ENCODE measurements at regions not wholly inside any gene's neighbourhood (a gene's known extent, or its start where the extent isn't known, plus 50 kb on each side); places are given as distances from the start of the nearest gene placed in this dataset.

DNA sequence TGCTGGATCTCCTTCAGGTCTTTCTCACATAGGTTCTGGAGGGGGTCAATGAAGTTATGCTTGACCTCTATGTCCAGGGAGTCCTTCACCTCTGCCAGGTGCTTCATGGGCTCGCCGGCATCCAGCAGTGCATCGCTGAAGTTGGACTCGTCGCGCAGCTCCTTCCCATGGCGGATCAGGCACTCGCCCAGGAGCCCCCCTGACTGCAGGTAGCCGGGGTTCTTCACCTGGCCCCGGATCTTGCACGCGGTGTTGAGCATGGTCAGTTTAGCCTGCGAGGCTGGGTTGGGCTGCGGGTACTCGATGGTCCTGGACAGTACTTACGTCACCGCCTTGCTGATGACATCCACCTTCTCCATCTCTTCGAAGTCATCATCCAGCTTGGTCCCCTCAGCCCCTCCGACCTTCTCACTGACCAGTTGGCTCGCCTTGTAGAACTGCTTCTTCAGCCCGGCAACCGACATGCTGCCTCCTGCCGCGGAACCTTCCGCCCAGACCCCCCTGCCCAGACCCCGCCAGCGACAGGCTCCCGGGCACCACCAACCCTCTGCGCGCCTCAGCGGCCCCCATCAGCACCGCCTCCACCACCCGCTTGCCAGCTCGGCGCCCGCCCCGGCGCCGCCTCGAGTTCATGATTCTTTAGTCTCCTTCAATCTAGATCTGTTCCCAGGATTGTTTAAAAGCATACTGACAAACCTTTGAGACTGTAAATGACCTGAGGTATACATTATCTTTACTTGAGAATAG lies 99.8 kb downstream of the KPNA2 start:
- ATAC-seq (ENCODE audit: poor library complexity): no peak
- CTCF ChIA-PET: no interaction called here
- POLR2A ChIA-PET: no interaction called here

DNA sequence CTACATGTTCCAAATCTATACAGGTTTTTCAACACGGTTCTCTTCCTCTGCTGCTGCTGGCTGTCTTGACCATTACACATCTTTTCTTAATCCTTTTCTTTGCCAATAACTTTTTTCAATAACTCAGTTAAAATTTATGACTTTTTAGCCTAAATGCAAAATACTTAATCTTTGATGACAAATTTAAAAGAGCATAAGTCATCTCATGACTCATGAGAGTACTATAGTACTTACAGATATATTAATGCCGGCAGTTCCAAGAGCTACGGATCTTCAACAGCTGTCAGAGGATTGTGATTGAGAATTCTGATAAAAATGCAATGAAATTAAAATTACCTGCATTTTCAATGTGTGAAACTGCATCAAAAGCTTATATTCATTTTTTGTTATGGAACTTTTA lies 105.5 kb downstream of the KPNA2 start:
- Mint-ChIP-seq H3K9me3 (no peaks in the 10 kb centered on the region), H3K27ac (no peak overlapping the region), H3K4me3 (no peak overlapping the region), H3K36me3 (ENCODE audit: low read depth) (peaks cover 2% of the 10 kb centered on the region), H3K4me1 (ENCODE audit: low read depth) (peaks cover 1% of the 10 kb centered on the region), H3K27me3 (no peaks in the 10 kb centered on the region)
- POLR2A ChIA-PET: no interaction called here
- intact Hi-C loops (cut with DNase I, micrococcal nuclease): no loop called here
- no peaks in the 10 kb centered on the region for H3K9me3 ChIP-seq (ENCODE audit: control insufficient read depth in 1 of 2, insufficient read depth in 1 of 2, low read length in 2 of 2)
- H3K27ac ChIP-seq (ENCODE audit: low read depth in 1 of 2, low read length in 2 of 2): no peak overlapping the region
- CTCF ChIA-PET: no interaction called here
- H3K36me3 ChIP-seq (ENCODE audit: insufficient read depth, low read length): no peaks in the 10 kb centered on the region
- no peak for DNase-seq
- no peak for ATAC-seq (ENCODE audit: poor library complexity)
- H3K27me3 ChIP-seq (ENCODE audit: control insufficient read depth in 1 of 2, insufficient read depth in 2 of 2, low read length in 2 of 2): no peaks in the 10 kb centered on the region
- no peaks in the 10 kb centered on the region for H3K4me1 ChIP-seq (ENCODE audit: insufficient read depth, low read length)
- no peak overlapping the region for H3K4me3 ChIP-seq (ENCODE audit: low read length)
- TF ChIP-seq, protein P1, sequence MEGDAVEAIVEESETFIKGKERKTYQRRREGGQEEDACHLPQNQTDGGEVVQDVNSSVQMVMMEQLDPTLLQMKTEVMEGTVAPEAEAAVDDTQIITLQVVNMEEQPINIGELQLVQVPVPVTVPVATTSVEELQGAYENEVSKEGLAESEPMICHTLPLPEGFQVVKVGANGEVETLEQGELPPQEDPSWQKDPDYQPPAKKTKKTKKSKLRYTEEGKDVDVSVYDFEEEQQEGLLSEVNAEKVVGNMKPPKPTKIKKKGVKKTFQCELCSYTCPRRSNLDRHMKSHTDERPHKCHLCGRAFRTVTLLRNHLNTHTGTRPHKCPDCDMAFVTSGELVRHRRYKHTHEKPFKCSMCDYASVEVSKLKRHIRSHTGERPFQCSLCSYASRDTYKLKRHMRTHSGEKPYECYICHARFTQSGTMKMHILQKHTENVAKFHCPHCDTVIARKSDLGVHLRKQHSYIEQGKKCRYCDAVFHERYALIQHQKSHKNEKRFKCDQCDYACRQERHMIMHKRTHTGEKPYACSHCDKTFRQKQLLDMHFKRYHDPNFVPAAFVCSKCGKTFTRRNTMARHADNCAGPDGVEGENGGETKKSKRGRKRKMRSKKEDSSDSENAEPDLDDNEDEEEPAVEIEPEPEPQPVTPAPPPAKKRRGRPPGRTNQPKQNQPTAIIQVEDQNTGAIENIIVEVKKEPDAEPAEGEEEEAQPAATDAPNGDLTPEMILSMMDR (IDR thresholded peaks at IDR 0.05): no peak

More for the DNA sequence above, 99.8 kb downstream of the KPNA2 start:
- no peaks in the 10 kb centered on the region for H3K9me3 Mint-ChIP-seq
- Histone ChIP-seq H3K9me3 (ENCODE audit: control insufficient read depth in 1 of 2, insufficient read depth in 1 of 2, low read length in 2 of 2) (no peaks in the 10 kb centered on the region), H3K36me3 (ENCODE audit: insufficient read depth, low read length) (peaks cover 6% of the 10 kb centered on the region), H3K4me3 (ENCODE audit: low read length) (no peak overlapping the region), H3K27me3 (ENCODE audit: control insufficient read depth in 1 of 2, insufficient read depth in 2 of 2, low read length in 2 of 2) (no peaks in the 10 kb centered on the region), H3K4me1 (ENCODE audit: insufficient read depth, low read length) (no peaks in the 10 kb centered on the region), H3K27ac (ENCODE audit: low read depth in 1 of 2, low read length in 2 of 2) (no peak overlapping the region)
- H3K27me3 Mint-ChIP-seq: no peaks in the 10 kb centered on the region
- peaks cover 5% of the 10 kb centered on the region for H3K4me1 Mint-ChIP-seq (ENCODE audit: low read depth)
- peaks cover 27% of the 10 kb centered on the region for H3K36me3 Mint-ChIP-seq (ENCODE audit: low read depth)
- TF ChIP-seq, protein P1 (IDR thresholded peaks at IDR 0.05): no peak
- DNase-seq: no peak
- intact Hi-C loops (cut with DNase I, micrococcal nuclease): no loop called here
- no peak overlapping the region for H3K27ac Mint-ChIP-seq
- H3K4me3 Mint-ChIP-seq: no peak overlapping the region

DNA sequence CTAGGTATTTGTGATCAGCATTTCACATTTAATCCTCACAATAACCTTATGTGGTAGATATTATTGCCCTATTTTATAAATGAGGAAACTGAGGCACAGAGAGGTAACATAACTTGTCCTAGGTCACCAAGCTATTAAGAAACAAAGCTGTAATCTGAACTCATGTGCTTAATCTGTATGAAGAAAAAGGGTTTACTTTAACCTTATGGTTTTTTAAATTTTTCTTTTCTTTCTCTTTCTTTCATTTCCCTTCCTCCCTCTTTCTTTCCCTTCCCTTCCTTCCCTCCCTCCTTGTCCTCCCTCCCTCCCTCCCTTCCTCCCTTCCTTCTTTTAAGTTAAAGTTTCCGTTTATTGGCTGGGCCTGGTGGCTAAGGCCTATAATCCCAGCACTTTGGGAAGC lies 105.2 kb upstream of the AMZ2 start:
- no peak for ATAC-seq (ENCODE audit: poor library complexity)
- no peaks in the 10 kb centered on the region for H3K27me3 Mint-ChIP-seq

More for the DNA sequence above, 105.2 kb upstream of the AMZ2 start:
- Mint-ChIP-seq H3K27ac (no peak overlapping the region), H3K4me3 (no peak overlapping the region), H3K36me3 (ENCODE audit: low read depth) (no peaks in the 10 kb centered on the region), H3K4me1 (ENCODE audit: low read depth) (no peaks in the 10 kb centered on the region), H3K9me3 (no peaks in the 10 kb centered on the region)
- ChIA-PET CTCF (no interaction called here), POLR2A (interaction anchor here (1.1 kb wide), 1 partner anchor 105 kb away, joined by 3 read pairs; the partner anchor contains the start of gene AMZ2)
- Histone ChIP-seq H3K4me1 (ENCODE audit: insufficient read depth, low read length) (no peaks in the 10 kb centered on the region), H3K27me3 (ENCODE audit: control insufficient read depth in 1 of 2, insufficient read depth in 2 of 2, low read length in 2 of 2) (no peaks in the 10 kb centered on the region), H3K9me3 (ENCODE audit: control insufficient read depth in 1 of 2, insufficient read depth in 1 of 2, low read length in 2 of 2) (no peaks in the 10 kb centered on the region), H3K36me3 (ENCODE audit: insufficient read depth, low read length) (no peaks in the 10 kb centered on the region), H3K4me3 (ENCODE audit: low read length) (no peak overlapping the region), H3K27ac (ENCODE audit: low read depth in 1 of 2, low read length in 2 of 2) (no peak overlapping the region)
- intact Hi-C loops (cut with DNase I, micrococcal nuclease): no loop called here
- DNase-seq: no peak
- TF ChIP-seq, protein P1 (IDR thresholded peaks at IDR 0.05): no peak
